Heart left ventricle (tissue), 13 donors: ENCODE measurements at regions not wholly inside any gene's neighbourhood (a gene's known extent, or its start where the extent isn't known, plus 50 kb on each side); places are given as distances from the start of the nearest gene placed in this dataset.

Experiments used
- CTCF ChIP-seq, 12 donors: fragments of 200-600 bp; sonication (generic) in 4 of 12; IDR thresholded peaks; one replicate each; pipeline versions ENCODE4 v1.5.0 to v1.8.0; 2018 to 2022; ENCODE audit warnings: antibody characterized with exemption in 12 of 12, mild to moderate bottlenecking in 5 of 12
- POLR2A ChIP-seq, 2 donors: fragments of 450-650 bp; IDR thresholded peaks; one replicate each; pipeline ENCODE4 v1.6.1; 2017; ENCODE audit warnings: antibody characterized with exemption in 2 of 2, mild to moderate bottlenecking in 2 of 2, moderate library complexity in 2 of 2
- donor health status: ischemic (EF 13 %, LVEDD 7.1; RV severe dilation, severe dysfunction).
- donor health status: DM: no; HTN: yes; CAD: no.
- donor health status: DM: no; HTN: no; CAD: no.
- donor health status: ischemic (EF 25% LVEDD 6.9; RV normal size, moderate dysfunction).
- donor health status: ischemic (EF 25% LVEDD 5.7; RV mildly dilated, moderate dysfunction).
- donor health status: ischemic (EF 35%, LVEDD 5.7; RV mildly dilated, moderate dysfunction).
- donor health status: nonischemic (EF 11% LVEDD 7.7; RV severe dilation, severe dysfunction).
- donor health status: DM: yes; HTN: yes; CAD: no.
- donor health status: PGD.
- donor health status: ischemic (EF 29% LVEDD 5.4; RV normal size, mild dysfunction).
- donor health status: nonischemic (EF 23%, LVEDD 6.1; RV moderate dilation, normal function).

GRCh38 chr4:171042989-171043524 is 770.1 kb upstream of the GALNTL6 start:
- TF ChIP-seq POLR2A (IDR thresholded peaks at IDR 0.05) (no peak), CTCF (IDR thresholded peaks at IDR 0.05) (no peak)
